ENCODE measurements at regions not wholly inside any gene's neighbourhood (a gene's known extent, or its start where the extent isn't known, plus 50 kb on each side); places are given as distances from the start of the nearest gene placed in this dataset.
"Not testable (repeated sequence)": the region's sequence is repeated elsewhere in the genome, so short reads cannot be mapped to it uniquely, and the experiment has no call there.

DNA sequence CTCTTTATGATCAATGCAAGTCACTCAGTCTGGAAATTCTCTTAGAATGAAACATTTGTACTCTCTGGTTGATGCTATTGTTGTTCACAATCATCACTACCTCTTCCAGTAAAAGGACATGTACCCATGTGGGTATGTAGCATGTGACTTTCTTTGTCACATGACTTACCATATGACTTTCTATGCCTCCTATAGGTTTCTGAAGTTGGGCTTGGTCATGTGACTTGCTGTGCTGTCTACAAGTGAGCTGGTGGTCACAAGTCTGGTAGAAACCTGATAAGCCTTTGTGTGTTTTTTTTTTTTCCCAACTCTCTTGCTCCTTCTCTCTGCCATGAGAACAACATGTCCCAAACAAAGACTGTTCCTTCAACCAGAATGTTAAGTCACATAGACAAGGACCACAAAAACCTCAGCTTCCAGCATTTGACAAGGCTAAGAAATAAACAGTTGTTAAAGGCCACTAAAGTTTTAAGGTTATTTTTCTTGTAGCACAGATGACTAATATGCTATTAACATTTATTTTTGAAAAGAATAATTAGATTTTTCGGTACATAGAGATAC, 379.2 kb upstream of the SLC35B3 start:
- no peaks in the 10 kb centered on the region for H3K27me3 Mint-ChIP-seq (ENCODE audit: insufficient read depth)

DNA sequence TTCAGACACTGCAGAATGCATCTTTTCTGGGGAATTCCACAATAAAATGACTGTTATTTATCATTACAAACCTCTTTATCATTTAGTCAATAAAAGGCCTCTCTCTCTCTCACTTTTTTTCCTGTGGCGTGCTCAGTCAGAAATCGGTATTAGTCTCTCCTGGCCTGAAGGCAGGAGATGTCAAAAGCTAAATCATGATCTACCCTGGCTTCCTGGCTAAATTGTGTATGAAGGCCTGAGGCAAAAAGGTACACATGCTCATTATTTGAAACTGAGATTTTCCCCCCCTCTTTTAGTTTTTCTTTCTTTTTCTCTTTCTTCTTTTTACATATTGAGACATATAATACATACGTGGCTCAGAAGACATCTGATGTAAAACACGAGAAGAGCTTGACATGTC, 375.0 kb upstream of the SLC35B3 start:
- H3K4me1 Mint-ChIP-seq (ENCODE audit: low read depth), result no peaks in the 10 kb centered on the region
- H3K4me3 Mint-ChIP-seq, result no peak overlapping the region
- intact Hi-C loops (cut with micrococcal nuclease), result no loop called here
- peaks cover 5% of the 10 kb centered on the region for H3K9me3 Mint-ChIP-seq
- no peaks in the 10 kb centered on the region for H3K27me3 Mint-ChIP-seq (ENCODE audit: insufficient read depth)
- no peaks in the 10 kb centered on the region for H3K36me3 Mint-ChIP-seq (ENCODE audit: low read depth)
- no peak overlapping the region for H3K27ac Mint-ChIP-seq
- no peak for DNase-seq (ENCODE audit: low spot score)

More for the DNA sequence above, 379.2 kb upstream of the SLC35B3 start:
- H3K4me3 Mint-ChIP-seq, result no peak overlapping the region
- intact Hi-C loops (cut with micrococcal nuclease), result no loop called here
- H3K4me1 Mint-ChIP-seq (ENCODE audit: low read depth), result no peaks in the 10 kb centered on the region
- no peak for DNase-seq (ENCODE audit: low spot score)
- no peak overlapping the region for H3K27ac Mint-ChIP-seq
- peaks cover 5% of the 10 kb centered on the region for H3K9me3 Mint-ChIP-seq
- H3K36me3 Mint-ChIP-seq (ENCODE audit: low read depth), result no peaks in the 10 kb centered on the region

DNA sequence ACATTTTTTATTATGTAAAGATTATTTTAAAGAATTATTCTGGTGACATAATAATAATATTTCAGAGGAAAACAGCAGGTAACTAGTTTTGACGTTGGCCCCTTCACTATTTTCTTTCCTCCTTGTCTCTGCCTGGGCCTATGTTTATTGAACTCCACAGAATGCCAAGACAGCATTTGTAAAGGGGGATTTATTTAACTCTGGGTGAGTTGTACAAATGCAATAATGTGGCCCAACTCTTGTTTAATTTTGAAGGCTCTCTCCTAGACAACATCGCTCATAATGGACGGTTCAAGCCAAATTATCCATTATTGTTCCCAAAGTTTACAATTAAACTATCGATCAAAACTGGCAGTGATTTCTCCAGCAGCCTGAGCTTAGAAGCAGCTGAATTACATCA, 374.3 kb upstream of the SLC35B3 start:
- no peaks in the 10 kb centered on the region for H3K36me3 Mint-ChIP-seq (ENCODE audit: low read depth)
- DNase-seq (ENCODE audit: low spot score), result no peak
- intact Hi-C loops (cut with micrococcal nuclease), result no loop called here
- no peak overlapping the region for H3K27ac Mint-ChIP-seq
- no peak overlapping the region for H3K4me3 Mint-ChIP-seq
- no peaks in the 10 kb centered on the region for H3K4me1 Mint-ChIP-seq (ENCODE audit: low read depth)
- H3K9me3 Mint-ChIP-seq, result peaks cover 5% of the 10 kb centered on the region
- no peaks in the 10 kb centered on the region for H3K27me3 Mint-ChIP-seq (ENCODE audit: insufficient read depth)

DNA sequence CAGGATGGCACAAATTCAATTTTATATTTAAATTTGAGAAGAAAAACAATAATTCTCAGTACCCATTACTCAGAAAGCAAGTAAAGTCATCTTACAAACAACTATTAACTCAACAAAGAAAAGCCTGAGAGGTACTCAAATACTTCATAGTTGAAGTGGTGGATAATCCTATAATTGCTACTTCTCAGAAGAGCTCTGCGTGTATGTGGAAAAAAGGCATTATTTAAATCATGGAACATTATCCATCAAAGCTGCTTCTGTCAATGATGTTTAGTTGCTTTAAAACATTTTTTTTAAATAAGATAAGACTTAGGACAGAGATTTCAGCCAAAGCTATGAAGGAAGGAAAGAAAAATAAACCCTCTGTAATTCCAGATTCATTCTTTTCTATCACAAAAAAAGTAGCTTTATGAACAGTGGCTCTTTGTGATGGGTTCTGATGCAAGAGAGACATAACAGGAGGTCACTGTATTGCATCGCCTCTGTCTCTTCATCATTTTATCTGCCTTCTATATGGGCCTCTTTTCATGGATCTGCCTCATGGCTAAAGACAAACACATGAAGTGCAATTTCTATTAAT, 367.9 kb upstream of the SLC35B3 start:
- H3K36me3 Mint-ChIP-seq (ENCODE audit: low read depth), result no peaks in the 10 kb centered on the region
- no peak for DNase-seq (ENCODE audit: low spot score)
- intact Hi-C loops (cut with micrococcal nuclease), result no loop called here
- no peak overlapping the region for H3K4me3 Mint-ChIP-seq
- H3K4me1 Mint-ChIP-seq (ENCODE audit: low read depth), result no peaks in the 10 kb centered on the region
- no peak overlapping the region for H3K27ac Mint-ChIP-seq
- no peaks in the 10 kb centered on the region for H3K27me3 Mint-ChIP-seq (ENCODE audit: insufficient read depth)
- peaks cover 4% of the 10 kb centered on the region for H3K9me3 Mint-ChIP-seq

DNA sequence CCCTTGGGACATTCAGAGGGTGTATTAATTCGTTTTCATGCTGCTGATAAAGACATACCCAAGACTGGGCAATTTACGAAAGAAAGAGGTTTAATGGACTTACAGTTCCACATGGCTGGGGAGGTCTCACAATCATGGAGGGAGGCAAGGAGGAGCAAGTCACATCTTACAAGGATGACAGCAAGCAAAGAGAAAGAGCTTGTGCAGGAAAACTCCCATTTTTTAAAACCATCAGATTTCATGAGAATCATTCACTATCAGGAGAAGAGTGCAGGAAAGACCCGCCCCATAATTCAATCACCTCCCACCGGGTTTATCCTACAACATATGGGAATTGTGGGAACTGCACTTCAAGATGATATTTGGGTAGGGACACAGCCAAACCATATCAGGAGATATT, 367.1 kb upstream of the SLC35B3 start:
- H3K27ac Mint-ChIP-seq; H3K9me3 Mint-ChIP-seq; H3K4me1 Mint-ChIP-seq (ENCODE audit: low read depth); intact Hi-C loops (cut with micrococcal nuclease); H3K36me3 Mint-ChIP-seq (ENCODE audit: low read depth); DNase-seq (ENCODE audit: low spot score); H3K27me3 Mint-ChIP-seq (ENCODE audit: insufficient read depth); H3K4me3 Mint-ChIP-seq: not testable (repeated sequence)

DNA sequence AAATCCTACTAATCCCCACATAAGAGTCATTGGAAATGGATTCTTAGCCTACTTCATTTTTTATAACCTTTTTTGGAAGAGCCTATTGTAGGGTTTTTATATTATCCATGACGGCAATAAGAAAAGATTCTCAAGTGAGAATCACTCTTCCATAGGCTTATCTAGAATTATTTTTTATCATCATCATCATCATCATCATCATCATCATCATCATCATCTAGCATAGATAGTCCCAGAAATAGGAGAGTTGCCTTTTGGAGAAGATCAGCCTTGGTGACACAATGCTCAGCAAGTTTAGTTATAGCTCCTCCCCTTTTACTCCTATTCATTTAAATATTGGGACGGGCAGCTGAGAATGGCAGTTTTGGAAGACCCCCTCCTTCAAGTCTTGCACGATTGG, 359.1 kb upstream of the SLC35B3 start:
- no peaks in the 10 kb centered on the region for H3K4me1 Mint-ChIP-seq (ENCODE audit: low read depth)
- H3K9me3 Mint-ChIP-seq, result peaks cover 4% of the 10 kb centered on the region
- no peak overlapping the region for H3K4me3 Mint-ChIP-seq
- intact Hi-C loops (cut with micrococcal nuclease), result no loop called here
- DNase-seq (ENCODE audit: low spot score), result no peak
- no peaks in the 10 kb centered on the region for H3K27me3 Mint-ChIP-seq (ENCODE audit: insufficient read depth)
- no peaks in the 10 kb centered on the region for H3K36me3 Mint-ChIP-seq (ENCODE audit: low read depth)
- H3K27ac Mint-ChIP-seq, result no peak overlapping the region

DNA sequence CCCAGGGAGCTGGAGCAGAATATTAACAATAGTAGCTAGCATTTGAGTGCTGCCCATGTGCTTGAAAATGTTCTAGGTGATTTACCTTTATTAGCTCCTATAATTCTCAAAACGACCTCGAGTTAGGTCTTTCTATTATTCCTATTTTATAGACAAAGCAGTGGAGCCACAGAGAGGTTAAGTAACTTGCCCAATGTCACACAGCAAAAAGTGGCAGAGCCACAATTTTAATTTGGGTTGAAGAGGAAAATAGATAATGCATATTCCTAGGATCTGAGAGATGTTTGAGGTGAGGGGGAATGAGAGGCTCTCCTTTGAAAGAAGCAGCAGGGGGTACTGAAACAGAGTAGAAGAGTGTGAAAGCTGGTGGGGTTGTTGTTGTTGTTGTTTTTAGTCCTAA, 354.5 kb upstream of the SLC35B3 start:
- H3K36me3 Mint-ChIP-seq (ENCODE audit: low read depth), result no peaks in the 10 kb centered on the region
- intact Hi-C loops (cut with micrococcal nuclease), result no loop called here
- H3K4me3 Mint-ChIP-seq, result no peak overlapping the region
- H3K27ac Mint-ChIP-seq, result no peak overlapping the region
- H3K4me1 Mint-ChIP-seq (ENCODE audit: low read depth), result no peaks in the 10 kb centered on the region
- no peaks in the 10 kb centered on the region for H3K27me3 Mint-ChIP-seq (ENCODE audit: insufficient read depth)
- no peak for DNase-seq (ENCODE audit: low spot score)
- H3K9me3 Mint-ChIP-seq, result peaks cover 4% of the 10 kb centered on the region

DNA sequence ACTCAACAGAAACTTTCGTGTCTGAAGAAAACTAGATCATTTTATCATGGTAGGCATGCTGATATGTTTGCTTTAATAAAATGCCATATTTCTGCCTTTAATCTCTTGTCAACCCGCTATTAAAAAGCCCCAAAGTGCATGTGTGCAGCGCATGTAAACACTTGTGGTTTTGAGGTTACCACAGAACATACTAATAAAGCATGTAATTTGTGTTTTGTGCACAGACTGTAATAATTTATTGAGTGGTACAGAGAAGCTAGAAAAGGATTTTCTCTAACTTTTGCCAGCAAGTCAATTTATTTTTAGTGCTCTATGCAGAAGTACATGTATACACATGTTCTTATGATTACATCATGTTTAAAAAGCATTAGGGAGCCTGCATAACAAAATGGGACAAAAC, 349.9 kb upstream of the SLC35B3 start:
- no peaks in the 10 kb centered on the region for H3K4me1 Mint-ChIP-seq (ENCODE audit: low read depth)

DNA sequence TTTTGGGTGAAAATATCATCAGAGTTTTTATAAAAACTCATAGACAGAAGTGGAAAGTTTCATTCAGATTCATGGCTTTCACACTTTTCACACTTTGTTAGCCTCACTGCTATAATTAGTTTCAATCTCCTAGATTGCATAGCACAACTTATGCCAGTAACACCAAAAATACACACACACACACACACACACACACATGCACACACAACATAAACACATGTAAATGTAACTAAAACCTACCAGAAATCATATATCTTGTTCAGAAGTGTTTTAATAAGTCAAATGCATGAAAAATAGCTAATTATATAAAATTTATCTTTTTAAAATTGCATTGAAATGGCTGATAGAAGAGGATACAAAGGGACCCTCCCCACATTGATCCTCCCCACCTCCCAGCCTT, 347.8 kb upstream of the SLC35B3 start:
- H3K9me3 Mint-ChIP-seq, result no peaks in the 10 kb centered on the region
- no peaks in the 10 kb centered on the region for H3K4me1 Mint-ChIP-seq (ENCODE audit: low read depth)
- H3K4me3 Mint-ChIP-seq, result no peak overlapping the region
- DNase-seq (ENCODE audit: low spot score), result no peak
- intact Hi-C loops (cut with micrococcal nuclease), result no loop called here
- H3K36me3 Mint-ChIP-seq (ENCODE audit: low read depth), result no peaks in the 10 kb centered on the region
- H3K27ac Mint-ChIP-seq, result no peak overlapping the region
- H3K27me3 Mint-ChIP-seq (ENCODE audit: insufficient read depth), result no peaks in the 10 kb centered on the region

More for the DNA sequence above, 349.9 kb upstream of the SLC35B3 start:
- intact Hi-C loops (cut with micrococcal nuclease), result no loop called here
- Mint-ChIP-seq H3K9me3 (peaks cover 4% of the 10 kb centered on the region), H3K27me3 (ENCODE audit: insufficient read depth) (no peaks in the 10 kb centered on the region), H3K27ac (no peak overlapping the region), H3K4me3 (no peak overlapping the region), H3K36me3 (ENCODE audit: low read depth) (no peaks in the 10 kb centered on the region)
- DNase-seq (ENCODE audit: low spot score), result no peak

DNA sequence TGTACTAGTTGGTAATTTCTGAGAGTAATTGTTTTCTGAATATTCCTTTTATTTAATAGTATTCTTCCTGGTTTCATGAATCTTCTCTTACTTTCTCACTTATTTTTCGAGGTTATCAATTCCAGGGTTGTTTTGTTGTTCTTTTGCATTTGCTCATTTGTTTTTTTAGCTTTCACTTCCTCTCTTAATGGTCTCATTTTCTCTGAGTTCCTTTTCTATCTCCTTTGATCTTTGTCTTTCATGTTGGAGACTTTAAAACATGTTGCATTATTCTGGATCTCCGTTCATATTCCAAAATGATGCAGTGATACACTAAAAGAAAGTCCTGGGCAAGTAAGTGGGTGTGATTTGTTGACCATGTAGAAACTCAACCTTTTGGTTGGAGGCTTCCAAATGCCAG, 345.3 kb upstream of the SLC35B3 start:
- Mint-ChIP-seq H3K9me3 (peaks cover 6% of the 10 kb centered on the region), H3K36me3 (ENCODE audit: low read depth) (no peaks in the 10 kb centered on the region), H3K27me3 (ENCODE audit: insufficient read depth) (no peaks in the 10 kb centered on the region), H3K4me3 (no peak overlapping the region), H3K27ac (no peak overlapping the region), H3K4me1 (ENCODE audit: low read depth) (no peaks in the 10 kb centered on the region)
- no peak for DNase-seq (ENCODE audit: low spot score)
- intact Hi-C loops (cut with micrococcal nuclease), result no loop called here

DNA sequence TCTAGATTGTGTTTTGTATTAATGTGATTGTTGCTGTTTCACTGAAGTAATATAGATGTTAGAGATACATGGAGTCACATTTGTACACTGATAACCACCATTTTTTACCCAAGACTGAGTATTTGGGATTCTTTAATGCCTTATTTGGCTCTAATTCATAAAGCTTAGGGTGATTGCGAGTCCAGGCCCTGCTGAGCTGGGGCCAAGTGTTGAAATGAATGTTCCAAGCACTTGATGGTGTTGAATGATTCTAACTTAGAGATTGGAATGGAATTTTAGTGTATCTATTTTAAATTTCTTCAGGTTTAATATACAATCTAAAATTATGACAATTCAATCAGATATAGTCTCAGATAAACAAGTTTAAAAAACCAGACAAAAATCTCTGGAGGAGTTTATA, 329.4 kb upstream of the SLC35B3 start:
- DNase-seq (ENCODE audit: low spot score), result no peak
- intact Hi-C loops (cut with micrococcal nuclease), result no loop called here
- Mint-ChIP-seq H3K9me3 (no peaks in the 10 kb centered on the region), H3K27ac (no peak overlapping the region), H3K36me3 (ENCODE audit: low read depth) (no peaks in the 10 kb centered on the region), H3K4me1 (ENCODE audit: low read depth) (no peaks in the 10 kb centered on the region), H3K4me3 (no peak overlapping the region), H3K27me3 (ENCODE audit: insufficient read depth) (no peaks in the 10 kb centered on the region)

DNA sequence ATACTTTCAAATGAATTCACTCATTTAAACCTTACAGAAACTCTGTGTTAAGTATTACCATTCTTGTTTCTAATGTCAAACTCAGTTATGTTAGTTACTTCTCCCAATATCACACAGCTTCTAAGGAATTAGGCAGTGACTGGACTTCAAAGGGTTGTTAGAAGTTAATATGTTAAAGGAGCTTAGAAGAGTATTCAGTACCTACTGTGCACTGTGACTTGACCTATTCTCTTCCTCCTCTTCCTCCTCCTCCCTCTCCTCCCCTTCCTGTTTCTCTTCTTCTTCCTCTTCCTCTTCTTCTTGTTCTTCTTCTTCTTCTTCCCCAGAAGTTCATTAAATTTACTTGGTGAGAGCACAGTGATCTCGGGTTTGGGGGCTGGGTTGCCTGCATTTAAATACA, 325.6 kb upstream of the SLC35B3 start:
- no peak for DNase-seq (ENCODE audit: low spot score)
- H3K9me3 Mint-ChIP-seq, result no peaks in the 10 kb centered on the region
- H3K36me3 Mint-ChIP-seq (ENCODE audit: low read depth), result no peaks in the 10 kb centered on the region
- H3K4me3 Mint-ChIP-seq, result no peak overlapping the region
- intact Hi-C loops (cut with micrococcal nuclease), result no loop called here
- H3K4me1 Mint-ChIP-seq (ENCODE audit: low read depth), result no peaks in the 10 kb centered on the region
- H3K27me3 Mint-ChIP-seq (ENCODE audit: insufficient read depth), result no peaks in the 10 kb centered on the region
- H3K27ac Mint-ChIP-seq, result no peak overlapping the region

DNA sequence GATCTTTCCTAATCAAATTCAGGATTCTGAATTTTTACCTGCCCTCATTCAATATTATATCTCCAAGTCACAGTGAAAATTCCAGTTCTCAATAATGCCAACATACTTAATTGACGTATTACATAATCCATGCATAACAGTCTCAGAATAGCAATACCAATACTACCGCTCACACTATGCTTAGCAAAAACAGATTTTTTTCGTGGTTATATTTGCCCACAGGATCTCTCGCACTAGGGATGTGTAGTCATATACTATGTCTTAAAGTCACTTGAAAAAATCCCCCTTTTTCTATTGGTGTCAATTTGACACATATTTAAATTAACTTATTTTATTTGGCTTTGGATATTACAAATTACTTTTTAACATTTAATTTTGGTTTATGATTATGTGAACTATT, 323.1 kb upstream of the SLC35B3 start:
- DNase-seq (ENCODE audit: low spot score), result no peak
- H3K27ac Mint-ChIP-seq, result no peak overlapping the region
- no peaks in the 10 kb centered on the region for H3K36me3 Mint-ChIP-seq (ENCODE audit: low read depth)
- intact Hi-C loops (cut with micrococcal nuclease), result no loop called here
- H3K4me3 Mint-ChIP-seq, result no peak overlapping the region
- H3K9me3 Mint-ChIP-seq, result no peaks in the 10 kb centered on the region
- no peaks in the 10 kb centered on the region for H3K4me1 Mint-ChIP-seq (ENCODE audit: low read depth)
- no peaks in the 10 kb centered on the region for H3K27me3 Mint-ChIP-seq (ENCODE audit: insufficient read depth)

DNA sequence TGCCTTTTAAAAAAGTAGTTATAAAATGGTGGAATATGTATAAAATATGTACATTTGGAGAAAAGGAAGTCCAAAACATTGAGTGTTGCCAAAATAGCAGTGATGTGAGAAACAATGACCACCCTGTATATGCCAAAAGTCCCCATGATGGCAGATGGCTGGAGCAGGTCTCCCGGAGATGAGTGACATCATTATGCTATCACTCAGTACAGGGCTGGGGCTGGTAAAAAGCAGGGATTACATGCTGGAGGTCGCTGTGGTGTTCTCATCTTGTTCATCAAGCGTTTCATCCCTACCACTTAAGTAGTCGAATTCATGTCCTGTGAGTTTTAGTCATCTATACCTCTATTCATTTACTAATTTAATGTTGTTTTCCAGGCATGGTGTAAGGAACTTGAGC, 315.3 kb upstream of the SLC35B3 start:
- no peak for DNase-seq (ENCODE audit: low spot score)
- Mint-ChIP-seq H3K36me3 (ENCODE audit: low read depth) (no peaks in the 10 kb centered on the region), H3K9me3 (no peaks in the 10 kb centered on the region), H3K4me1 (ENCODE audit: low read depth) (no peaks in the 10 kb centered on the region), H3K27me3 (ENCODE audit: insufficient read depth) (no peaks in the 10 kb centered on the region), H3K27ac (no peak overlapping the region), H3K4me3 (no peak overlapping the region)
- intact Hi-C loops (cut with micrococcal nuclease), result no loop called here
